ENCODE measurements at regions not wholly inside any gene's neighbourhood (a gene's known extent, or its start where the extent isn't known, plus 50 kb on each side); places are given as distances from the start of the nearest gene placed in this dataset.

GRCh38 chr3:116927918-116928317 lies 218.3 kb downstream of the TUSC7 start:
- H3K27me3 ChIP-seq (ENCODE audit: low read length): no peaks in the 10 kb centered on the region
- H3F3A ChIP-seq (ENCODE audit: low read length, unreplicated experiment): no peaks in the 10 kb centered on the region
- CTCF ChIA-PET: no interaction called here
- no peaks in the 10 kb centered on the region for H3K79me2 ChIP-seq (ENCODE audit: low read length)
- ATAC-seq (no peak), DNase-seq (no peak)
- TF ChIP-seq EZH2 (IDR thresholded peaks at IDR 0.05; ENCODE audit: low read length, unreplicated experiment) (no peak), EZH2phosphoT487 (IDR thresholded peaks at IDR 0.05; ENCODE audit: borderline replicate concordance, low read length) (no peak), CTCF (conservative IDR thresholded peaks at IDR 0.05; ENCODE audit: low read depth, low read length) (no peak)
- no peaks in the 10 kb centered on the region for H3K9me3 ChIP-seq (ENCODE audit: low read length)
- H2AFZ ChIP-seq (ENCODE audit: low read length): no peak overlapping the region
- no peak overlapping the region for H3K27ac ChIP-seq (ENCODE audit: low read length)
- no peaks in the 10 kb centered on the region for H4K20me1 ChIP-seq (ENCODE audit: low read length)
- H3K9ac ChIP-seq (ENCODE audit: low read length): no peak overlapping the region
- intact Hi-C loops (cut with micrococcal nuclease): no loop called here
- no peaks in the 10 kb centered on the region for H3K36me3 ChIP-seq (ENCODE audit: low read depth, low read length)
- no peak overlapping the region for H3K4me3 ChIP-seq (ENCODE audit: low read length)
- H3K4me2 ChIP-seq (ENCODE audit: low read length): no peak overlapping the region
- POLR2A ChIA-PET (ENCODE audit: unreplicated experiment): no interaction called here
- no peaks in the 10 kb centered on the region for H3K9me2 ChIP-seq (replicated peaks; ENCODE audit: low read length)
- no TSS peak for BruUV-seq (replicated peaks)
- H3K4me1 ChIP-seq (ENCODE audit: insufficient read depth, low read length): 0 out of 2 replicates have a peak, but pooled peaks cover 4% of the 10 kb centered on the region

GRCh38 chr3:116929505-116930222 lies 220.1 kb downstream of the TUSC7 start:
- H3K4me2 ChIP-seq (ENCODE audit: low read length): 0 out of 2 replicates have a peak overlapping the region, but pooled peaks have one; percentile 6
- H3K4me3 ChIP-seq (ENCODE audit: low read length): no peak overlapping the region
- no peak overlapping the region for H2AFZ ChIP-seq (ENCODE audit: low read length)
- no peak overlapping the region for H3K9ac ChIP-seq (ENCODE audit: low read length)
- H3K36me3 ChIP-seq (ENCODE audit: low read depth, low read length): no peaks in the 10 kb centered on the region
- H3K9me3 ChIP-seq (ENCODE audit: low read length): no peaks in the 10 kb centered on the region
- ChIA-PET CTCF (no interaction called here), POLR2A (ENCODE audit: unreplicated experiment) (no interaction called here)
- ATAC-seq (no peak), DNase-seq (peak; percentile 7)
- H4K20me1 ChIP-seq (ENCODE audit: low read length): no peaks in the 10 kb centered on the region
- intact Hi-C loops (cut with micrococcal nuclease): no loop called here
- H3K79me2 ChIP-seq (ENCODE audit: low read length): no peaks in the 10 kb centered on the region
- no peaks in the 10 kb centered on the region for H3K9me2 ChIP-seq (replicated peaks; ENCODE audit: low read length)
- no peak overlapping the region for H3K27ac ChIP-seq (ENCODE audit: low read length)
- H3K27me3 ChIP-seq (ENCODE audit: low read length): no peaks in the 10 kb centered on the region
- no TSS peak for BruUV-seq (replicated peaks)
- 0 out of 2 replicates have a peak, but pooled peaks cover 4% of the 10 kb centered on the region for H3K4me1 ChIP-seq (ENCODE audit: insufficient read depth, low read length)
- TF ChIP-seq CTCF (conservative IDR thresholded peaks at IDR 0.05; ENCODE audit: low read depth, low read length): no peak
- no peak for TF ChIP-seq EZH2 (IDR thresholded peaks at IDR 0.05; ENCODE audit: low read length, unreplicated experiment)
- TF ChIP-seq EZH2phosphoT487 (IDR thresholded peaks at IDR 0.05; ENCODE audit: borderline replicate concordance, low read length): no peak
- H3F3A ChIP-seq (ENCODE audit: low read length, unreplicated experiment): no peaks in the 10 kb centered on the region

GRCh38 chr3:116930786-116931185 lies 221.2 kb downstream of the TUSC7 start:
- Histone ChIP-seq H3K4me1 (ENCODE audit: insufficient read depth, low read length) (0 out of 2 replicates have a peak, but pooled peaks cover 4% of the 10 kb centered on the region), H3K36me3 (ENCODE audit: low read depth, low read length) (no peaks in the 10 kb centered on the region), H4K20me1 (ENCODE audit: low read length) (no peaks in the 10 kb centered on the region), H3K4me2 (ENCODE audit: low read length) (no peak overlapping the region), H3K9me3 (ENCODE audit: low read length) (0 out of 2 replicates have a peak, but pooled peaks cover 6% of the 10 kb centered on the region), H3K27ac (ENCODE audit: low read length) (no peak overlapping the region), H3K9ac (ENCODE audit: low read length) (no peak overlapping the region), H3K79me2 (ENCODE audit: low read length) (no peaks in the 10 kb centered on the region), H2AFZ (ENCODE audit: low read length) (no peak overlapping the region), H3K9me2 (replicated peaks; ENCODE audit: low read length) (no peaks in the 10 kb centered on the region), H3F3A (ENCODE audit: low read length, unreplicated experiment) (no peaks in the 10 kb centered on the region), H3K27me3 (ENCODE audit: low read length) (no peaks in the 10 kb centered on the region), H3K4me3 (ENCODE audit: low read length) (no peak overlapping the region)
- no TSS peak for BruUV-seq (replicated peaks)
- intact Hi-C loops (cut with micrococcal nuclease): no loop called here
- ATAC-seq (no peak), DNase-seq (peak; percentile 46)
- no peak for TF ChIP-seq CTCF (conservative IDR thresholded peaks at IDR 0.05; ENCODE audit: low read depth, low read length)
- TF ChIP-seq EZH2phosphoT487 (IDR thresholded peaks at IDR 0.05; ENCODE audit: borderline replicate concordance, low read length): no peak
- no peak for TF ChIP-seq EZH2 (IDR thresholded peaks at IDR 0.05; ENCODE audit: low read length, unreplicated experiment)
- ChIA-PET CTCF (no interaction called here), POLR2A (ENCODE audit: unreplicated experiment) (no interaction called here)

Measured in PC-3 (cell line).